Subcutaneous abdominal adipose tissue (tissue), 5 donors: ENCODE measurements at regions not wholly inside any gene's neighbourhood (a gene's known extent, or its start where the extent isn't known, plus 50 kb on each side); places are given as distances from the start of the nearest gene placed in this dataset.

Experiments used
- H3K27ac ChIP-seq: one replicate; pipeline ENCODE4 v1.7.0; 2013; ENCODE audit warnings: low read depth, mild to moderate bottlenecking, inconsistent platforms, low read length, moderate library complexity
- H3K27me3 ChIP-seq, 5 donors: one replicate each; pipeline ENCODE4 v1.7.0; 2013; ENCODE audit warnings: low read length in 5 of 5, inconsistent platforms in 1 of 5; ENCODE audit not compliant: control insufficient read depth in 5 of 5, insufficient read depth in 4 of 5
- H3K36me3 ChIP-seq, 5 donors: one replicate each; pipeline ENCODE4 v1.7.0; 2013; ENCODE audit warnings: low read length in 5 of 5; ENCODE audit not compliant: control insufficient read depth in 5 of 5, insufficient read depth in 5 of 5
- H3K4me1 ChIP-seq, 5 donors: one replicate each; pipeline ENCODE4 v1.7.0; 2013; ENCODE audit warnings: low read length in 5 of 5, mild to moderate bottlenecking in 3 of 5, moderate library complexity in 1 of 5; ENCODE audit not compliant: control insufficient read depth in 5 of 5, insufficient read depth in 5 of 5
- H3K4me3 ChIP-seq, 5 donors: one replicate each; pipeline ENCODE4 v1.7.0; 2013; ENCODE audit warnings: low read length in 5 of 5, low read depth in 1 of 5
- H3K9ac ChIP-seq, 5 donors: one replicate each; pipeline ENCODE4 v1.7.0; 2013; ENCODE audit warnings: low read length in 5 of 5, mild to moderate bottlenecking in 4 of 5, moderate library complexity in 3 of 5
- H3K9me3 ChIP-seq, 5 donors: one replicate each; pipeline ENCODE4 v1.7.0; 2013; ENCODE audit warnings: low read length in 5 of 5; ENCODE audit not compliant: control insufficient read depth in 5 of 5
- donor health status: healthy.
- donor health status: healthy.
- donor health status: healthy.
- donor health status: healthy.
- donor health status: healthy.

DNA sequence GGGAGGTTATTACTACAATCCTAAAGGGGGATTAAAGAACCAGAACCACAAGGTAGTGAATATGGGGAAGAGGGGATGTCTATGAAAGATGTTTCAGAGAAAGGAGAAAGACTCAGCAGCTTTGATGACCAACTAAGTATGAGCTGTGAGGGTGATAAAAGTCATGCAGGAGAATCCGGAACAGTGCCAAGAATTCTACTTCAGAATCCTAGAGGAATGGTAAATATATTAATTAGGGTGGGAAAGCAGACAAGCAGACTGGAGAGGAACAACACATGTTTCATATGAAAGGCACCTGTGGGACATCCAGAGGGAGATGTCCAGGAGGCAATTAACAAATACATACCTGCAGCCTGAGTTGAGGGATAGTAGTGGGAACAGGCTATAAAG, 642.2 kb upstream of the DIPK2B start:
- Histone ChIP-seq H3K9ac (no peak overlapping the region), H3K4me1 (no peaks in the 10 kb centered on the region), H3K4me3 (no peak overlapping the region), H3K27me3 (peaks cover 0 to 3% (median 0%) of the 10 kb centered on the region in 5 donors), H3K9me3 (peaks cover 0 to 3% (median 0%) of the 10 kb centered on the region in 5 donors), H3K27ac (no peak overlapping the region), H3K36me3 (no peaks in the 10 kb centered on the region)

DNA sequence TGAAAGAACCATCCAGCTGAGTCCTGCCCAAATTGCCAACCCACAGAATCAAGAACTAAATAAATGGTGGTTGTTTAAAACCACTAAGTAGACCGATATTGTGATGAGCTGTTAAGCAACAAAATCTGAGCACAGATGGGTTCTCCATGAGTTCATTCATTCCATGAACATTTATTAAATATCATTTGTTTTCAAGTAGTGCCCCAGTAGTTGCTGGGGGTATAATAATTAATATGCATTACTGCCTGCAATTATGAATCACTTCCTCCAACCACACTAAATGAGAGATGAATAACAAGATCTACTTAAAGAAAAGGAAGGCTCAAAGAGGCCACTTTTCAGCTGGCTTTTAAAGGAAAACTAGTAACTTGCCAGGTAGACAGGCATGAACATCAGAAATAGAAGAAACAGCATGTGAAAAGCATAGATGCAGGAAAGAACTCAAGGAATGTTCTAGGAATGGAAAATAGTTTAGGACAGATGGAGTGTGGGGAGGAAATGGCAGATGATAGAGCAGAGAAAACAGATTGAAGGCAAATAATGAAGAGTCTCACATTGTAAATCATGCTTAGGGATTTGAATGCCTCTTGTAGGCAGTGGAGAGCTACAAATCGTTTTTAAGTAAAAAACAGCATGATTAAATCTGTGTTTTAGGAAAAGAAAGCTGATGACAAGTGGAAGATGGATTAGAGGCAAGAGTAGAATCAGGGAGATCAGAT, 641.7 kb upstream of the DIPK2B start:
- H3K27me3 ChIP-seq, result peaks cover 0 to 3% (median 0%) of the 10 kb centered on the region in 5 donors
- H3K4me1 ChIP-seq, result no peaks in the 10 kb centered on the region
- no peaks in the 10 kb centered on the region for H3K36me3 ChIP-seq
- H3K9ac ChIP-seq, result no peak overlapping the region
- H3K9me3 ChIP-seq, result peaks cover 0 to 3% (median 0%) of the 10 kb centered on the region in 5 donors
- H3K4me3 ChIP-seq, result no peak overlapping the region
- no peak overlapping the region for H3K27ac ChIP-seq

DNA sequence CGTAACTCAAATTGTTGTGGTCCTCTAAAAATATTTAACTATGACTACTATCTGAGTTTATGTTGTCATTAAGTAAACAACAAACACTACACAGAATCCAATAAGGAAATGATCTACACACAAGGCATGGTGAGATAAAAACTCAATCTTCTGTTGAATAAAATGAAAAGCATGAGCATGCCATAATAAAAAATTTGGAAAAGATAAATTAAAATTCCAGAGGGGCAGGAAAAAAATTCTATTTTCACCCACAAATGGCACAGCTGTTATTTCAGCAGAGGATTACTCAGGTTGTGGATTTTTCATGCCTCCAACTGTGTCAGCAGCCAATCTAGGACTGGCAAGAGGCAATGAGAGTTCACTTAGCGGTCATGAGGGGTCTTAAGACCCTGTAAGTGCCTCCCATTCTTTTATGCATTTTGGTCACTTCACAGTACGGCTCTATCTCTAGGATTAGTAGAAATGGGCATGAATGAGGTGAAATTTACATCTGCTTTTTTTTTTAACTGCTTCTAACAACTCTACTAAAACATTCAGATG, 639.8 kb upstream of the DIPK2B start:
- no peaks in the 10 kb centered on the region for H3K4me1 ChIP-seq
- no peak overlapping the region for H3K4me3 ChIP-seq
- no peak overlapping the region for H3K9ac ChIP-seq
- peaks cover 0 to 3% (median 0%) of the 10 kb centered on the region in 5 donors for H3K9me3 ChIP-seq
- H3K36me3 ChIP-seq, result no peaks in the 10 kb centered on the region
- H3K27me3 ChIP-seq, result peaks cover 0 to 3% (median 0%) of the 10 kb centered on the region in 5 donors
- H3K27ac ChIP-seq, result no peak overlapping the region

DNA sequence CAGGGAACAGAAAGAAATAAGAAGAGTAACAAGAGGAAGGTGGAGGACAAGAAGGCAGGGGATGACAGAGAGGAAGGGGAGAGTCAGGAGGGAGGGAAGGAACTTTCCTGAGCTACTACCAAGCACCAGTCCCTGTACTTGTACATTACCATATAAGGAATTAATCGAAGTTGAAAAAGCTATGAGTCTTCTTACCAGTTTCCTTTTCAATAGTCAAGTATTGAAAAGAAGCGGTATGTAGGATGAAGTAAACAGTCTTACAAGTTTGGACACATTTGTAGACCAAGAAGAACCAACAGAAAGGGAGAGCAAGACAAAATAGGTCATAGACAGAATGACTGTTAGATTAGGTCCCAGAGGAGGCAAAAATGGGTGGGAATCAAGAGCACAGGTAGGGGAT, 629.7 kb upstream of the DIPK2B start:
- Histone ChIP-seq H3K36me3 (no peaks in the 10 kb centered on the region), H3K9ac (no peak overlapping the region), H3K4me3 (no peak overlapping the region), H3K4me1 (no peaks in the 10 kb centered on the region), H3K9me3 (no peaks in the 10 kb centered on the region), H3K27ac (no peak overlapping the region), H3K27me3 (peaks cover 0 to 5% (median 0%) of the 10 kb centered on the region in 5 donors)

DNA sequence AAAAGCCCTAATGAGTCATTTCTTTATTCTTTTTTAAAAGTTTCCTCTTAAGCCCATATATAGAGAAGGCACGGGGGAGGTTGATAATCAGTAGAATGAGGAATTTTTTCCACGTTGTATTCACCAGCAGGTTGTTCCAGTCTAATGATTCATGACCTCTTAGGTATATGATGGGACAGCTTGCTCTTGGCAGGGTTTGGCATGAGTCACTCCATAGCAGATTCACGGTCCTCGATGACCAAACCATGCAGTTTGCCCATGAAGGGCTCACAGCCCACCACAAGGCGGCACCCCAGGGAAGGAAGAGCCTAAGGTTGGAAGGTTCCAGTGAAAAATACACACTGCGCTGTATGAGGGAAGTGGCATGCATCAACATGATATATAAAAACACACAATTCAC, 623.8 kb upstream of the DIPK2B start:
- Histone ChIP-seq H3K27me3 (peaks cover 0 to 4% (median 0%) of the 10 kb centered on the region in 5 donors), H3K36me3 (no peaks in the 10 kb centered on the region), H3K4me3 (no peak overlapping the region), H3K9me3 (no peaks in the 10 kb centered on the region), H3K9ac (no peak overlapping the region), H3K4me1 (no peaks in the 10 kb centered on the region), H3K27ac (no peak overlapping the region)

DNA sequence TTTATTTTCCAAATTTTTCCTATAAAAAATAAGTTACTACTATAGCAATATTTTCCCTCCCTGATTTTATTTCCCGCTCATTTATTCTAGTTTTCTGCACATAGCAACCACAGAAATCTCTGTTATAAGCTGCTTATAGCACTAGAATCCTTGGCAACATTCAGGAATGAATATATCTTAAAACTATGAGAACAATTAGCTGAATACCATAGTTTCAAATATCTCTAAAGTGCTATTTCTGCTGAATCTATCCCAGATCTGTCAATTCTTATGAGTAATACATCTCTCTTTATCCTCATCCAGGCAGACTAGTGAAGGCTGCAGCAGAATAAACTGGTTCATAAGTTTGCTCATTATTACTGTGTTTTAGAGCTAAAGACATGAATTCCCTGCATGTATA, 622.9 kb upstream of the DIPK2B start:
- Histone ChIP-seq H3K36me3 (no peaks in the 10 kb centered on the region), H3K27me3 (peaks cover 0 to 4% (median 0%) of the 10 kb centered on the region in 5 donors), H3K9me3 (peaks cover 0 to 5% (median 0%) of the 10 kb centered on the region in 5 donors), H3K27ac (no peak overlapping the region), H3K4me3 (no peak overlapping the region), H3K4me1 (no peaks in the 10 kb centered on the region), H3K9ac (no peak overlapping the region)

DNA sequence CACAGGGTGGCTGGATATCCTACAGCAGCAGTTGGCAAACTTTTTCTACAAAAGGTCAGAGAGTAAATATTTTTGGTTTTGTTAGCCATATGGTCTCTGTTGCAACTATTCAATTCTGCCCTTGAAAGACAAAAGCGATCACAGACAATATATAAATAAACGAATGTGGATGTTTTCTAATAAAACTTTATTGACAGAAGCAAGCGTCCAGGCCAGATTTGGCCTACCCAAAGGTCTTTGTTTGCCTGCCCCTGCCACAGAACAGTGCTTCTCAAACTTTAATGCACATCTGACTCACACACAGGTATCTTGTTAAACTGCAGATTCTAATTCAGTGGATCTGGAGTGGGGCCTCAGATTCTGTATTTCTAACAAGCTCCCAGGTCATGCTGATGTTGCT, 621.4 kb upstream of the DIPK2B start:
- peaks cover 0 to 5% (median 0%) of the 10 kb centered on the region in 5 donors for H3K9me3 ChIP-seq
- peaks cover 0 to 4% (median 0%) of the 10 kb centered on the region in 5 donors for H3K27me3 ChIP-seq
- H3K36me3 ChIP-seq, result no peaks in the 10 kb centered on the region
- H3K4me3 ChIP-seq, result no peak overlapping the region
- H3K9ac ChIP-seq, result no peak overlapping the region
- no peak overlapping the region for H3K27ac ChIP-seq
- no peaks in the 10 kb centered on the region for H3K4me1 ChIP-seq

DNA sequence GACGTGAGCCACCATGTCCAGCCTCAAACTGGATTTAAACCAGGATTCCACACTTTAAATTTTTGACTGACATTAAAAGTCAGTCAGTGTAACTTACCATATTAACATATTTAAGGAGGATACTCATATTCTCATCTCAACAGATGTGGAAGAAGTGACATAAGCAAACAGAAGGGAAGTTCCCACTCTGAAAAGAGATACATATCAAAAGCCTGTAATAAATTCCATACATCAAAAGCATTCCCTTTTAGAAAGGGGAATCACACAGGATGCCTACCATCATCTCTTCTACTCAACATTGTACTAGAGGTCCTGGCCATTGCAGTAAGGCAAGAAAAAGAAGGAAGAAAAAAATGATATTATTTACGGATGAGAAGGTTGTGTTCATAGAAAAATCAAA, 618.2 kb upstream of the DIPK2B start:
- H3K36me3 ChIP-seq, result no peaks in the 10 kb centered on the region
- H3K4me3 ChIP-seq, result no peak overlapping the region
- H3K27me3 ChIP-seq, result peaks cover 0 to 2% (median 0%) of the 10 kb centered on the region in 5 donors
- H3K4me1 ChIP-seq, result no peaks in the 10 kb centered on the region
- H3K9ac ChIP-seq, result no peak overlapping the region
- H3K27ac ChIP-seq, result no peak overlapping the region
- peaks cover 0 to 5% (median 0%) of the 10 kb centered on the region in 5 donors for H3K9me3 ChIP-seq

DNA sequence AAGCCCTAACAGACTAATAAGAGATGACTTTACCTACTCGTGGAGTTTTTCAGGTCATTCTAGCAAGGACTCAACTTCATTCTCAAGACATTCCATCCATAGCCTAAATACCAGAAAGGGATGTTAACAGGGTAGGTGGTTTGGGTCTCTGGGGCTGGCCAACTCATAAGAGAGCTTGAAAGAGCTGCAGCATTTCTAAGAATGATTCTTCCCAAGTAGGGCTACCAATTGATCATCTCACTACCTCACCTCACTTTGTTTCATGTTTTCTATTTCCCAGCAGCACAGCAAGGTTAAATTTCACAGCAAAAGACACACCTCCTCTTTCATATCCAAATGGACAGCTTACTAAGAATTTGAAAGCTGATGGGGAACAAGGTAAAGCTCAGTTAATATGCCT, 614.8 kb upstream of the DIPK2B start:
- no peak overlapping the region for H3K4me3 ChIP-seq
- no peak overlapping the region for H3K27ac ChIP-seq
- H3K4me1 ChIP-seq, result no peaks in the 10 kb centered on the region
- no peak overlapping the region for H3K9ac ChIP-seq
- no peaks in the 10 kb centered on the region for H3K36me3 ChIP-seq
- peaks cover 0 to 2% (median 0%) of the 10 kb centered on the region in 5 donors for H3K27me3 ChIP-seq
- H3K9me3 ChIP-seq, result peaks cover 0 to 5% (median 0%) of the 10 kb centered on the region in 5 donors

DNA sequence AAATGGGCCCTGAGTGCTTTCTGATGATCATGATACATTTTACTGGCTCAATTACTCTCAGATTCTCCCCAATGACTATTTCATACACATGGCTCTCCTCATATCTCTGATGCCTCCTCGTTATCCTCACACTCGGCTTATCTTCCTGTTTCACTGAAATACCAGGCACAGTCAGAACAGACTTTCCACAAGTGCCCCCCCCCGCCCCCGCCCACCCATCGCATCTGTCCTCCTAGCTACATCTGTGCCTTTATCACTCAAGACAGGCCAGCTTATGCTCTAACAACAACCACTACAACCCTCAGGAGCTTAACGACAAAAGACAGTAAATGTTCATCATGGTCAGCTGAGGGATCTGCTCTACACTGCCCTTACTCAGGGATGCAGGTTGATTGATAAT, 610.6 kb upstream of the DIPK2B start:
- no peaks in the 10 kb centered on the region for H3K9me3 ChIP-seq

More for the DNA sequence above, 610.6 kb upstream of the DIPK2B start:
- H3K9ac ChIP-seq, result no peak overlapping the region
- no peak overlapping the region for H3K4me3 ChIP-seq
- H3K36me3 ChIP-seq, result no peaks in the 10 kb centered on the region
- no peak overlapping the region for H3K27ac ChIP-seq
- H3K27me3 ChIP-seq, result peaks cover 0 to 7% (median 0%) of the 10 kb centered on the region in 5 donors
- peaks cover 0 to 8% (median 2%) of the 10 kb centered on the region in 5 donors for H3K4me1 ChIP-seq
